ENCODE measurements at regions not wholly inside any gene's neighbourhood (a gene's known extent, or its start where the extent isn't known, plus 50 kb on each side); places are given as distances from the start of the nearest gene placed in this dataset.
"Not testable (repeated sequence)": the region's sequence is repeated elsewhere in the genome, so short reads cannot be mapped to it uniquely, and the experiment has no call there.

GRCh38 chr2:126154256-126154785 is 501.6 kb upstream of the GYPC start:
- Histone ChIP-seq H3K9me3 (ENCODE audit: control insufficient read depth in 3 of 3, low read length in 3 of 3) (no peaks in the 10 kb centered on the region), H3K9ac (ENCODE audit: low read depth in 1 of 3, low read length in 3 of 3) (no peak overlapping the region), H3K27me3 (ENCODE audit: control insufficient read depth in 3 of 3, insufficient read depth in 3 of 3, low read length in 3 of 3) (no peaks in the 10 kb centered on the region), H3K27ac (ENCODE audit: low read depth, low read length) (no peak overlapping the region), H3K4me1 (ENCODE audit: control insufficient read depth in 3 of 3, insufficient read depth in 3 of 3, low read length in 3 of 3) (no peaks in the 10 kb centered on the region), H3K4me3 (ENCODE audit: low read length in 3 of 3) (no peak overlapping the region), H3K36me3 (ENCODE audit: control insufficient read depth in 3 of 3, insufficient read depth in 3 of 3, low read length in 3 of 3) (no peaks in the 10 kb centered on the region)

GRCh38 chr2:126160950-126161349 is 495.0 kb upstream of the GYPC start:
- not testable (repeated sequence) for H3K27ac ChIP-seq (ENCODE audit: low read depth, low read length)

GRCh38 chr2:126172631-126173184 is 483.2 kb upstream of the GYPC start:
- Histone ChIP-seq H3K27me3 (ENCODE audit: control insufficient read depth in 3 of 3, insufficient read depth in 3 of 3, low read length in 3 of 3) (no peaks in the 10 kb centered on the region), H3K4me3 (ENCODE audit: low read length in 3 of 3) (no peak overlapping the region), H3K9ac (ENCODE audit: low read depth in 1 of 3, low read length in 3 of 3) (no peak overlapping the region), H3K27ac (ENCODE audit: low read depth, low read length) (no peak overlapping the region), H3K4me1 (ENCODE audit: control insufficient read depth in 3 of 3, insufficient read depth in 3 of 3, low read length in 3 of 3) (no peaks in the 10 kb centered on the region), H3K9me3 (ENCODE audit: control insufficient read depth in 3 of 3, low read length in 3 of 3) (peaks cover 0 to 7% (median 0%) of the 10 kb centered on the region in 3 donors), H3K36me3 (ENCODE audit: control insufficient read depth in 3 of 3, insufficient read depth in 3 of 3, low read length in 3 of 3) (no peaks in the 10 kb centered on the region)

More at GRCh38 chr2:126160950-126161349, 495.0 kb upstream of the GYPC start:
- not testable (repeated sequence) for H3K27me3 ChIP-seq (ENCODE audit: control insufficient read depth in 3 of 3, insufficient read depth in 3 of 3, low read length in 3 of 3); H3K4me1 ChIP-seq (ENCODE audit: control insufficient read depth in 3 of 3, insufficient read depth in 3 of 3, low read length in 3 of 3); H3K4me3 ChIP-seq (ENCODE audit: low read length in 3 of 3); H3K9ac ChIP-seq (ENCODE audit: low read depth in 1 of 3, low read length in 3 of 3); H3K9me3 ChIP-seq (ENCODE audit: control insufficient read depth in 3 of 3, low read length in 3 of 3); H3K36me3 ChIP-seq (ENCODE audit: control insufficient read depth in 3 of 3, insufficient read depth in 3 of 3, low read length in 3 of 3)

- Histone ChIP-seq H3K4me3 (ENCODE audit: low read length in 3 of 3) (no peak overlapping the region), H3K9me3 (ENCODE audit: control insufficient read depth in 3 of 3, low read length in 3 of 3) (peaks cover 0 to 7% (median 0%) of the 10 kb centered on the region in 3 donors), H3K4me1 (ENCODE audit: control insufficient read depth in 3 of 3, insufficient read depth in 3 of 3, low read length in 3 of 3) (no peaks in the 10 kb centered on the region), H3K36me3 (ENCODE audit: control insufficient read depth in 3 of 3, insufficient read depth in 3 of 3, low read length in 3 of 3) (no peaks in the 10 kb centered on the region), H3K27ac (ENCODE audit: low read depth, low read length) (no peak overlapping the region), H3K9ac (ENCODE audit: low read depth in 1 of 3, low read length in 3 of 3) (no peak overlapping the region), H3K27me3 (ENCODE audit: control insufficient read depth in 3 of 3, insufficient read depth in 3 of 3, low read length in 3 of 3) (no peaks in the 10 kb centered on the region)
Observed at GRCh38 chr2:126175222-126175621, 480.7 kb upstream of the GYPC start.

GRCh38 chr2:126177479-126177878 is 478.5 kb upstream of the GYPC start:
- Histone ChIP-seq H3K27ac (ENCODE audit: low read depth, low read length) (no peak overlapping the region), H3K4me1 (ENCODE audit: control insufficient read depth in 3 of 3, insufficient read depth in 3 of 3, low read length in 3 of 3) (no peaks in the 10 kb centered on the region), H3K9me3 (ENCODE audit: control insufficient read depth in 3 of 3, low read length in 3 of 3) (peaks cover 0 to 3% (median 0%) of the 10 kb centered on the region in 3 donors), H3K4me3 (ENCODE audit: low read length in 3 of 3) (no peak overlapping the region), H3K9ac (ENCODE audit: low read depth in 1 of 3, low read length in 3 of 3) (no peak overlapping the region), H3K36me3 (ENCODE audit: control insufficient read depth in 3 of 3, insufficient read depth in 3 of 3, low read length in 3 of 3) (no peaks in the 10 kb centered on the region), H3K27me3 (ENCODE audit: control insufficient read depth in 3 of 3, insufficient read depth in 3 of 3, low read length in 3 of 3) (no peaks in the 10 kb centered on the region)

GRCh38 chr2:126187668-126188067 is 468.3 kb upstream of the GYPC start:
- no peak overlapping the region for H3K27ac ChIP-seq (ENCODE audit: low read depth, low read length)
- no peaks in the 10 kb centered on the region for H3K36me3 ChIP-seq (ENCODE audit: control insufficient read depth in 3 of 3, insufficient read depth in 3 of 3, low read length in 3 of 3)
- H3K4me3 ChIP-seq (ENCODE audit: low read length in 3 of 3), result no peak overlapping the region
- peaks cover 0 to 2% (median 0%) of the 10 kb centered on the region in 3 donors for H3K27me3 ChIP-seq (ENCODE audit: control insufficient read depth in 3 of 3, insufficient read depth in 3 of 3, low read length in 3 of 3)
- H3K4me1 ChIP-seq (ENCODE audit: control insufficient read depth in 3 of 3, insufficient read depth in 3 of 3, low read length in 3 of 3), result no peaks in the 10 kb centered on the region
- no peak overlapping the region for H3K9ac ChIP-seq (ENCODE audit: low read depth in 1 of 3, low read length in 3 of 3)
- peaks cover 0 to 3% (median 2%) of the 10 kb centered on the region in 3 donors for H3K9me3 ChIP-seq (ENCODE audit: control insufficient read depth in 3 of 3, low read length in 3 of 3)

- no peak overlapping the region for H3K4me3 ChIP-seq (ENCODE audit: low read length in 3 of 3)
- H3K9ac ChIP-seq (ENCODE audit: low read depth in 1 of 3, low read length in 3 of 3), result no peak overlapping the region
- H3K9me3 ChIP-seq (ENCODE audit: control insufficient read depth in 3 of 3, low read length in 3 of 3), result peaks cover 0 to 3% (median 2%) of the 10 kb centered on the region in 3 donors
Observed at GRCh38 chr2:126189527-126189926, 466.4 kb upstream of the GYPC start.

GRCh38 chr2:126200538-126200937 is 455.4 kb upstream of the GYPC start:
- no peaks in the 10 kb centered on the region for H3K36me3 ChIP-seq (ENCODE audit: control insufficient read depth in 3 of 3, insufficient read depth in 3 of 3, low read length in 3 of 3)
- H3K27ac ChIP-seq (ENCODE audit: low read depth, low read length), result no peak overlapping the region
- H3K4me1 ChIP-seq (ENCODE audit: control insufficient read depth in 3 of 3, insufficient read depth in 3 of 3, low read length in 3 of 3), result no peaks in the 10 kb centered on the region
- H3K9me3 ChIP-seq (ENCODE audit: control insufficient read depth in 3 of 3, low read length in 3 of 3), result no peaks in the 10 kb centered on the region
- H3K27me3 ChIP-seq (ENCODE audit: control insufficient read depth in 3 of 3, insufficient read depth in 3 of 3, low read length in 3 of 3), result no peaks in the 10 kb centered on the region
- H3K9ac ChIP-seq (ENCODE audit: low read depth in 1 of 3, low read length in 3 of 3), result no peak overlapping the region
- H3K4me3 ChIP-seq (ENCODE audit: low read length in 3 of 3), result no peak overlapping the region

More at GRCh38 chr2:126189527-126189926, 466.4 kb upstream of the GYPC start:
- Histone ChIP-seq H3K27ac (ENCODE audit: low read depth, low read length) (no peak overlapping the region), H3K27me3 (ENCODE audit: control insufficient read depth in 3 of 3, insufficient read depth in 3 of 3, low read length in 3 of 3) (peaks cover 0 to 2% (median 0%) of the 10 kb centered on the region in 3 donors), H3K36me3 (ENCODE audit: control insufficient read depth in 3 of 3, insufficient read depth in 3 of 3, low read length in 3 of 3) (no peaks in the 10 kb centered on the region), H3K4me1 (ENCODE audit: control insufficient read depth in 3 of 3, insufficient read depth in 3 of 3, low read length in 3 of 3) (no peaks in the 10 kb centered on the region)

- Histone ChIP-seq H3K36me3 (ENCODE audit: control insufficient read depth in 3 of 3, insufficient read depth in 3 of 3, low read length in 3 of 3) (no peaks in the 10 kb centered on the region), H3K4me3 (ENCODE audit: low read length in 3 of 3) (no peak overlapping the region), H3K27ac (ENCODE audit: low read depth, low read length) (no peak overlapping the region), H3K9ac (ENCODE audit: low read depth in 1 of 3, low read length in 3 of 3) (no peak overlapping the region), H3K9me3 (ENCODE audit: control insufficient read depth in 3 of 3, low read length in 3 of 3) (no peaks in the 10 kb centered on the region), H3K4me1 (ENCODE audit: control insufficient read depth in 3 of 3, insufficient read depth in 3 of 3, low read length in 3 of 3) (no peaks in the 10 kb centered on the region), H3K27me3 (ENCODE audit: control insufficient read depth in 3 of 3, insufficient read depth in 3 of 3, low read length in 3 of 3) (no peaks in the 10 kb centered on the region)
Observed at GRCh38 chr2:126208266-126208665, 447.7 kb upstream of the GYPC start.

GRCh38 chr2:126212735-126213134 is 443.2 kb upstream of the GYPC start:
- H3K4me3 ChIP-seq (ENCODE audit: low read length in 3 of 3), result no peak overlapping the region
- no peak overlapping the region for H3K9ac ChIP-seq (ENCODE audit: low read depth in 1 of 3, low read length in 3 of 3)
- H3K9me3 ChIP-seq (ENCODE audit: control insufficient read depth in 3 of 3, low read length in 3 of 3), result no peaks in the 10 kb centered on the region
- H3K27me3 ChIP-seq (ENCODE audit: control insufficient read depth in 3 of 3, insufficient read depth in 3 of 3, low read length in 3 of 3), result no peaks in the 10 kb centered on the region
- H3K4me1 ChIP-seq (ENCODE audit: control insufficient read depth in 3 of 3, insufficient read depth in 3 of 3, low read length in 3 of 3), result no peaks in the 10 kb centered on the region
- H3K36me3 ChIP-seq (ENCODE audit: control insufficient read depth in 3 of 3, insufficient read depth in 3 of 3, low read length in 3 of 3), result no peaks in the 10 kb centered on the region
- no peak overlapping the region for H3K27ac ChIP-seq (ENCODE audit: low read depth, low read length)
